HG03571 (cell line): ENCODE measurements at regions not wholly inside any gene's neighbourhood (a gene's known extent, or its start where the extent isn't known, plus 50 kb on each side); places are given as distances from the start of the nearest gene placed in this dataset.
"Not testable (repeated sequence)": the region's sequence is repeated elsewhere in the genome, so short reads cannot be mapped to it uniquely, and the experiment has no call there.

Source experiments
- ATAC-seq: cut with Tn5 transposase; IDR thresholded peaks from one replicate; pipeline ENCODE4 v1.9.1; 2021; ENCODE audit not compliant: unreplicated experiment

- ATAC-seq, result no peak
These were observed 122.0 kb upstream of the LDB2 start for GRCh38 chr4:17020451-17020850.

GRCh38 chr4:17018621-17019020 lies 120.2 kb upstream of the LDB2 start:
- not testable (repeated sequence) for ATAC-seq

- ATAC-seq, result no peak
These were observed 119.6 kb upstream of the LDB2 start for GRCh38 chr4:17018013-17018412.

- no peak for ATAC-seq
These were observed 115.0 kb upstream of the LDB2 start for GRCh38 chr4:17013382-17014006.

GRCh38 chr4:17012451-17012850 lies 114.0 kb upstream of the LDB2 start:
- no peak for ATAC-seq

GRCh38 chr4:17010426-17011087 lies 112.1 kb upstream of the LDB2 start:
- ATAC-seq, result no peak

GRCh38 chr4:17009871-17010367 lies 111.5 kb upstream of the LDB2 start:
- ATAC-seq, result no peak

GRCh38 chr4:17008834-17009345 lies 110.4 kb upstream of the LDB2 start:
- ATAC-seq, result no peak

- ATAC-seq, result not testable (repeated sequence)
These were observed 105.4 kb upstream of the LDB2 start for GRCh38 chr4:17003606-17004392.

GRCh38 chr4:16995451-16995850 lies 97.0 kb upstream of the LDB2 start:
- ATAC-seq, result no peak

GRCh38 chr4:16993956-16994840 lies 95.8 kb upstream of the LDB2 start:
- ATAC-seq, result no peak

GRCh38 chr4:16992566-16993225 lies 94.3 kb upstream of the LDB2 start:
- ATAC-seq, result no peak

- no peak for ATAC-seq
These were observed 93.0 kb upstream of the LDB2 start for GRCh38 chr4:16991450-16991849.

- ATAC-seq, result no peak
These were observed 90.9 kb upstream of the LDB2 start for GRCh38 chr4:16989371-16989770.

GRCh38 chr4:16988814-16989213 lies 90.4 kb upstream of the LDB2 start:
- no peak for ATAC-seq

- no peak for ATAC-seq
These were observed 78.6 kb upstream of the LDB2 start for GRCh38 chr4:16977081-16977480.

- ATAC-seq, result no peak
These were observed 71.3 kb upstream of the LDB2 start for GRCh38 chr4:16969696-16970135.

GRCh38 chr4:16967722-16968121 lies 69.3 kb upstream of the LDB2 start:
- no peak for ATAC-seq

GRCh38 chr4:16959305-16959704 lies 60.9 kb upstream of the LDB2 start:
- ATAC-seq, result no peak
